ENCODE measurements at regions not wholly inside any gene's neighbourhood (a gene's known extent, or its start where the extent isn't known, plus 50 kb on each side); places are given as distances from the start of the nearest gene placed in this dataset.

GRCh38 chr2:5954509-5954908 is 262.3 kb downstream of the SOX11 start:
- POLR2A ChIA-PET = no interaction called here
- TF ChIP-seq CTCF (IDR thresholded peaks at IDR 0.05; ENCODE audit: insufficient read depth, low read length, missing control alignments) = no peak

GRCh38 chr2:5955921-5956320 is 263.7 kb downstream of the SOX11 start:
- CTCF ChIA-PET = no interaction called here
- POLR2A ChIA-PET = no interaction called here
- DNase-seq (ENCODE audit: low read depth, low spot score) = no peak
- H3K4me3 ChIP-seq (ENCODE audit: low read depth, low read length) = no peak overlapping the region
- TF ChIP-seq CTCF (IDR thresholded peaks at IDR 0.05; ENCODE audit: insufficient read depth, low read length, missing control alignments) = no peak

More at GRCh38 chr2:5954509-5954908, 262.3 kb downstream of the SOX11 start:
- no peak for DNase-seq (ENCODE audit: low read depth, low spot score)
- H3K4me3 ChIP-seq (ENCODE audit: low read depth, low read length) = no peak overlapping the region
- CTCF ChIA-PET = no interaction called here

- H3K4me3 ChIP-seq (ENCODE audit: low read depth, low read length) = no peak overlapping the region
- ChIA-PET POLR2A (no interaction called here), CTCF (no interaction called here)
- TF ChIP-seq CTCF (IDR thresholded peaks at IDR 0.05; ENCODE audit: insufficient read depth, low read length, missing control alignments) = no peak
- DNase-seq (ENCODE audit: low read depth, low spot score) = no peak
These were observed 267.9 kb downstream of the SOX11 start for GRCh38 chr2:5959836-5960820.

- ChIA-PET POLR2A (no interaction called here), CTCF (no interaction called here)
- TF ChIP-seq CTCF (IDR thresholded peaks at IDR 0.05; ENCODE audit: insufficient read depth, low read length, missing control alignments) = no peak
- H3K4me3 ChIP-seq (ENCODE audit: low read depth, low read length) = no peak overlapping the region
- no peak for DNase-seq (ENCODE audit: low read depth, low spot score)
These were observed 275.3 kb downstream of the SOX11 start for GRCh38 chr2:5967506-5967905.

GRCh38 chr2:5969303-5969702 is 277.1 kb downstream of the SOX11 start:
- H3K4me3 ChIP-seq (ENCODE audit: low read depth, low read length) = no peak overlapping the region
- no peak for TF ChIP-seq CTCF (IDR thresholded peaks at IDR 0.05; ENCODE audit: insufficient read depth, low read length, missing control alignments)
- ChIA-PET POLR2A (no interaction called here), CTCF (no interaction called here)
- no peak for DNase-seq (ENCODE audit: low read depth, low spot score)

GRCh38 chr2:5970347-5970746 is 278.2 kb downstream of the SOX11 start:
- POLR2A ChIA-PET = no interaction called here
- no peak for TF ChIP-seq CTCF (IDR thresholded peaks at IDR 0.05; ENCODE audit: insufficient read depth, low read length, missing control alignments)
- CTCF ChIA-PET = no interaction called here
- DNase-seq (ENCODE audit: low read depth, low spot score) = no peak
- H3K4me3 ChIP-seq (ENCODE audit: low read depth, low read length) = no peak overlapping the region
